Activated CD8-positive, alpha-beta memory T cell treated with anti-CD3 and anti-CD28 coated beads for 24 hours (primary cell): ENCODE measurements at regions not wholly inside any gene's neighbourhood (a gene's known extent, or its start where the extent isn't known, plus 50 kb on each side); places are given as distances from the start of the nearest gene placed in this dataset.

Source experiments
- DNase-seq: peaks from one replicate; pipeline ENCODE4 v3.0.0-alpha.2; 2020

- DNase-seq: no peak
Measured at GRCh38 chr10:4658777-4659176, 167.2 kb upstream of the AKR1E2 start.

DNA sequence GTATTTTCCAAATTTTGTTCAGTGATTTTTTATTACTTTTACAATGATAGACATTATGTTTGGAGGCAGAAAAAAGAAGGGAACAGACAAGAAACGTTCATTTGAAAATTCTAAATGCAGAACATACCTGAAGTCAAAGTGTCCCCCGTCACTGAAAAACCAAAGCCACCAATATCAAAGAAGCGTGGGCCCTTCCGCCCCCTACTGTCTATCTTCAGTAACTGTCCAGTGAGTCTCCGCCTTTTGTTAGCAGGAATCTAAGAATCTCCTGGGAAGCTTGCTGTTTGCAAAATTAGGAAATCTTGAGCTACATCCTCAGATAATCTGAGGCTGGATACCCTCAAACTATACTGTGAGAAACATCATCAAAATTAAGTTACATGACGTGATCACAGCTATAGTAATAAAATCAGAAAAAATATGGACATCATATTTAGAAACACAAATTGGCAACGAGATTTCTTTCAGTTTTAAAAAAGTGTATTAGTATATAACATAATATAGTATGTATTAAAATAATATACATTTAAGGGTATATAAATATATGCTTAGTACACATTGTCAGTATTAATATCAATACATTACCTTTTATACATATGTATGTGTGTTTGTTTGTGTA lies 169.3 kb upstream of the AKR1E2 start:
- peak; percentile 66 for DNase-seq

- DNase-seq: no peak
Measured at GRCh38 chr10:4655879-4656278, 170.1 kb upstream of the AKR1E2 start.

DNA sequence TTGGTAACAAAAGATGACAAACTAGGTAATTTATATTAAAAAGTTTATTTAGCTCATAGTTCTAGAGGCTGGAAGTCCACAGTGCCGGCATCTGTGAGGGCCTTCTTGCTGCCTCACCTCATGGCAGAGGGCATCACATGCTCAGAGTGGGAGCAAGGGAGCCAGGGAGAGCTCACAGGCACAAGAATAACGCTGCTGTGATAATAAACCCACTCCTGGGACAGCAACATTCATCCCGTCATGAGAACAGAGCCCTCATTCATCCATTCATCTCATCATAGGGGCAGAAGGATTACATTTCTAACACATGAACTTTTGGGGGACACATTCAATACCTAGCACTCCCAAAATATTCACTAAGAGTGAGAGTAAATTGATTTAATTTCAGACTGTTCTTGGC lies 170.6 kb upstream of the AKR1E2 start:
- no peak for DNase-seq

GRCh38 chr10:4654496-4654895 lies 171.5 kb upstream of the AKR1E2 start:
- no peak for DNase-seq

GRCh38 chr10:4653160-4653559 lies 172.8 kb upstream of the AKR1E2 start:
- DNase-seq: no peak

DNA sequence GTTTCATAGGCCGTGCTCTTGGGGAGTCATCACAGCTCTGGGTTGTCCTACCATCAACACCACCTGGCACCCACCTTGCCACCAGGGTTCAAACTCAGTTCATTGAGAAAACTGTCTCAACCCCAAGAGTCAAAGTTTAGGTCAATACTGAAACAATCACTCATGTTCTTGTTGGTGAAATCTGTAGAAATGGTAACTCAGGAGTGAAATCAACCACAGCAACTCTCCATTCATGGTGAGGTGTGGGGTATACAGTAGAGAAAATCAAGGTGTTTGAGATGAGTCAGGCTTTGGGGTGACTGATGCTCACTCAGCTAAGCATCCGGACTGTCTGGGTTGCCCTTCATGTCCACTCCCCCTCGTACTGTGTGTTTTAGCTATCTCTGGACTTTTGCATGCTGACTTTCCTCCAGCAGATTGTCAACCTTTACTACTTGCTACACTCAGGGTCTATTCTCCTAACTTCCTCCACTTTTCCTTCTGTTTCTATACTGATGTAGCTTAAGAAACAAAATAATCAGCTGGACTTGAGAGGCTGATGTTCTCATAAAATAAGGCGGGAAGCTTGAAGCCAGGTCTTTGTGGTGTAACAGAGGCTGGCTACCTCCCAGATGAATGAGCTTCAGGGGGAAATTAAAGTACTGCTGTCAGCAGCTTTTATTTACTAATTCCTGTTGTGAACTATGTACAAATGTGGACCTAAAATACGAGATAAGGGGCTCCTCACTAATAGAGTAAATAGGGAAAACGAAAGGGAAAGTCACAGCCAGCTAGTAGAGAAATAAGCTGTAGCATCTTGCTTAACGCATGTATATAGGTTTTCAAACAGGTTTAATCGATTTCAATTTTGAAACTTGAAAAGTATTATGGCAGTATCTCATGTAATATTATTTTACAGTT lies 173.6 kb upstream of the AKR1E2 start:
- peak; percentile 71 for DNase-seq

GRCh38 chr10:4651404-4652037 lies 174.5 kb upstream of the AKR1E2 start:
- peak; percentile 60 for DNase-seq

DNA sequence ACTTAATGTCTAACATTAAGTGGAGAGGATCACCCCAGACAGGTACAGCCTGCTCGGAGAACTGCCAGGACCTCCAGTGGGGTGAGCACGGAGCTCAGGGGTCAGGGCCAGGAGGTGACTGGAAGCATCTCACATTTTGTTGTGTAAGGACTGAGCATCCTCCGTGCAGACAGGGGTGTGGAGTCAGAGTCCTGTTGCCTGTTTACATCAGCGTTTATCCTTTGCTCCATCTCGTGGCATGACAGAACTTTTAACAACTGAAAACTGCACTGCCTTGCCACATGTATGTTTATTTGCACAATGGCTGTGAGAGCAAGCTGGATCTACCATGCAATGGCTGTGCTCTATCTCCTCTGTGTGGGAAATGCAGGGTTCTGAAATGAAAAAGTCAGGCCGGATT lies 175.4 kb upstream of the AKR1E2 start:
- no peak for DNase-seq

DNA sequence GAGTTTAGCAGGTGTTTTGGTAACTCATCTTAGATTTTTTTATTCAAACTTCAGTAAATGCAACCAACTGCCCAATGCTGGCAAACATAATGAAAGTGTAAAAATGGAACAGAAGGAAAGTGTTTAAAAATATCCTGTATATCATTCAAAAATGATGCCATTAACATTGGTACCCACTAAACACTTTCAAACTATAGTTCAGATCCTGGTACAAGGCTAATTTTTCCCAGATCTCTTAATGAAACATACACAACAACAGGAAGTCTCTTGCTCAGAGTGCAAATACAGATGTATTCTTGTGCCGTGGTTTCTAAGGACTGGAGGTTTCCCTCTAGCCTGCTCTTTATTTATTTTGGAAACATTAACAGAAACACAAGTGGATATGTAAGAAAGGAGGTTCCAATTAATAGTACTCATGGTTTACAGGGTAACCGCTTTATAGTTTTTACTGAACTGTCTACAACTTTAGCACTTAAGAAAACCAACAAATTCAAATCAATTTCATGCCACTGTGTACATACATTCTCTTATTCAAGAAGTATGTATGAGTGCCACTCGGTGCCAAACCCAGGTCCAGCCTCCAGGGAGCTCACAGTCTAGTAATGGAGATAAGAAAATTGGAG lies 176.0 kb upstream of the AKR1E2 start:
- no peak for DNase-seq

GRCh38 chr10:4649471-4649870 lies 176.5 kb upstream of the AKR1E2 start:
- DNase-seq: no peak

DNA sequence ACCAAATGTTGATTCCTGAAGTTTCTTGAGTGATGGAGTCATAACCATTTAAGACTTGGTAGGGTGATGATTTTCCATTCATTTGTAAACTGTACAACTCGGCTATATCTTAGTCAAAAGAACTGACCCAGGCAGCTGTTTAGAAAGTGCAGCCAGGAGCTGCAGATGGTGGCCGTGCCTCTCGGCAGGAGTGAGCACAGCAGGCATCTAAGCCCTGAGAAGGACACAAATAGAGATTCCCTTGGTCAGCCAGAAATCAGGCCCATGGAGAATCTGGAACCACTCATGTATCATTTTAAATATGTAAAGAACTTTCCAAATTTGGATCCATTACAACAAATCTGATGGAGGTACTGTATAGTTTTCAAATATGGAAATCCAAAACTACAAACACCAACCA lies 177.0 kb upstream of the AKR1E2 start:
- no peak for DNase-seq

DNA sequence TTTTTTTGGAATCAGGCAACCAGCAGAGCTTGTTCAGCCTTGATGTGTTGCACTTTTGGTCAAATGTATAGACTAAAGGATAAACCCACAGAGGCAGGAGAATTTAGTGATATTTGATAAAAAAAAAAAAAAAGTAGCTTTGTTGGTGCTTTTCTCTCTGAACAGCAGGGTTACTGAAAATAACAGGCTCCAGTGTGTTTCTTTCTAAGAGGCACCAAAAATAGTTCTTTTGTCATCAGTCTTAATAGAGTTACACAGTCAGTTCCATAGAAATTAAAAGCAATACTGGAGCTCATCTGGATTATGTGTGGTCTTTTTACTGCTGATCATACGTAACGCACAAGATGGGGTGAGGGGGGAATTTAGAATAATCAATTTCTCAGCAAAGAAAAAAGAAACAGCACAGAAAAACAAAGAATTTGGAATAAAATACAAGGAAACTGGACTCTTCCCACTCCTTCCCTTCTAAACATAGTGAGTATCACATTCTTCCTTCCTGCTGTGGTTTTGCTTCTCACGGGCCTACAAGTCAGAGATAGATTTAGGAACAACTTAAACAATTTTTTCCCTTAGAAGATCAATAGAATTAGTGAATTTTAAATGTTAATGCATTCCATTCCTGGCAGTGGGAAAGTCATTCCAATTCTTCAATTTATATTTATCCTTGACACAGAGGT lies 178.8 kb upstream of the AKR1E2 start:
- no peak for DNase-seq

DNA sequence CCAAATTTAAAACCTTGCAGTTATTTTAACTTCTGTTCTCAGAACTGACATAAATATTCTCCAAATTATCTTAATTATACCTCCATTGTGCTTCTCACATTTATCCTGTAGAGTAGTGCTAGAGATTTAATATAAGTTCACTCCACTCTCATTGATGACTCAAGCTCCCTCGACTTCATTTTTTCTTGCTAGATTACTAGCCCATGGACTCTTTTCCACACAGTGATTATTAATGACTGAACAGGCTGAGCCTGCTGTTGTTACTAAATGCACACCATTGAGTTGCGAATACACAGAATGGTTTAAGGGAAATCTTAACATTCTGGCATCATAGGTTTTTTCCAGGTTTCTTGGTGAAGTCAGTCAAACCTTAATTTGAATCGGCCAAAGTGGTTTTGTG lies 179.5 kb upstream of the AKR1E2 start:
- DNase-seq: no peak

DNA sequence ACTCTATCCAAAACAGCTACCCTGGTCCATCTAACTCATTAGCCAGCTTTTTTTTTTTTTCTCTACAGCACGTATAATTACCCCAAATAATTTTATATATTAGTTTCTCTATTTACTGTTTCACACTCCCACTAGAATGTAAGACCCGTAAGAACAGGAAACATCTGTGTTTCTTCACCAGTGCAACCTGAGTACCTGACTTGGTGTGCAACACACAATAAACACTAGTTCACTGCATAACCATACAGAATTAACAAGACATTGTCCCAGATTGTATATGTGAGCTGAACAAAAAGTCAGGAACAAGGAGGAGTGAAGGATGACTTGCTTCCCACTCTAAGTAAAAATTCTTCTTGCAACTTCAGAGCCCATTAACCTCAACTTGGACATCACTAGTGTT lies 180.2 kb upstream of the AKR1E2 start:
- no peak for DNase-seq

- DNase-seq: no peak
Measured at GRCh38 chr10:4643471-4643870, 182.5 kb upstream of the AKR1E2 start.

- no peak for DNase-seq
Measured at GRCh38 chr10:4639960-4640359, 186.0 kb upstream of the AKR1E2 start.

DNA sequence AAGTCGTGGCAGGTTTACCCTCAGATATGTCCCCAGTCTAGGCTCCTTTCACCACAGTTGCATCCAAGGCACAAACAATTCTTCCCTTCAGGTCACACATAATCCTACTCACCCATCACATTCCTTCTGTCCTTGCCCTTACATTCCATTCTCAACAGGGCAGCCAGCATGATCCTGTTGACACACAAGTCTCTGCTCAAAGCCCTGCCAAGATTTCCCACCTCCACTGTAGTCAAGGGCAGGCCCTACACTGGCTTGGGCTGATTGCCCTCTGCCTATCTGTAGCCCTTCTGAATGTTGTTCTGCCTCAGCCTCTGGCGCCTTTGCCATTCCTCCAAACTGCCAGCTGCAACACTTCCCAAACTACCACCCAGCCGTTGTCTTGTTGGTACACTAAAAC lies 187.9 kb upstream of the AKR1E2 start:
- DNase-seq: no peak

- DNase-seq: no peak
Measured at GRCh38 chr10:4637657-4638056, 188.3 kb upstream of the AKR1E2 start.

DNA sequence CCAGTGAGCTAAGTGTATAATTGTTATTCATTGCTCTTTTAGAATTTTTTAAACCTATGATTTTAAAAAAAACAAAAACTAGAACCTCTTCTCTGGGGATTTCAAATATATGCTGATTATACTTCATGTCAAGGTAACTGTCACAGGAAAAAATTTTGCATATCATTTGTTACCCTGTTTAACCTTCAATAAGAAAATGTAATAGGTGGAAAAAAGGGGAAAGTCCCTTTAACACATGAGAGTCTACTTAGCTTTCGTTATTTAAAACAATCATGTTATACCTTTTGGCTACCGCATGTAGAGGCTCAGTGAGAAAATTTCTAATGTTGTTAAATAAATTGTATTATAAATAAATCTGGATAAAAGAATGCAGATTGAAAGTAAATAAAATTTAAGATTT lies 190.1 kb upstream of the AKR1E2 start:
- no peak for DNase-seq

DNA sequence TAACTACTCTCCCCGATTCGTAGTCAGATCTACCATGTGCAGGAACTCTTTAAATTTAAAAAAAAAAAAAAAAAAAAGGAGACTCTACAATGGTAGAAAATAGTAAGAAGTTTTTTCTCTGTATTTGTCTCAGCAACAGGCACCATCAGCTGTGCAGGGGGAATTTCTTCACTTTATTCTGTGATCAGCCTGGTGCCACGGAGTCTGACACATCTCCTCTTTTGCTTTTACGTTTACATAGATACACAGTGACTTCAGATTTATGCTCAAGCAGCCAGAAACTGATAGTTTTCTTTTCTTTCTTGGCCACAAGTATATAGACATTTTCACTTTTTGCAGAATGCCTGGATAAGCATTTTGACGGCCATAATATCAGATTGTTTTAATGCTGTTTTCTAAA lies 190.6 kb upstream of the AKR1E2 start:
- no peak for DNase-seq

GRCh38 chr10:4633776-4634175 lies 192.2 kb upstream of the AKR1E2 start:
- no peak for DNase-seq

DNA sequence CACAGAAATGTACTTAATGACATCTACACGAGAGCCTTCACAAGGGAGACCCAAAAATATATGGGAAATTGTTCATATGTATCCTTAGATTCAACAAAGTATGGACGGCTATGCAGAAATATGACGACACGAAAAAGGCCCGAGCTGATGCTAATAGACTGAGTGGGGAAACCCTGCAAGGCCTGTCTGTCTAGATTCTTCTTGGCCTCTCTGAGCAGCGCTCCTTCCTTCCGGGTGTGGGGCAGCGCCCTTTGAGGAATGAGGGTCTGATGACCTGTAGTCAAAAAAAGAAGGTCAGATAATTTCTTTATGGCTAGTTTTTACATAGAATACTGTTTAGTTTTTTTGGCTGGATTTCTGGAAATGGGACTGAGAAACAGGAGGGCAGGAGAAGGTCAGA lies 192.8 kb upstream of the AKR1E2 start:
- DNase-seq: no peak
